ENCODE measurements at regions not wholly inside any gene's neighbourhood (a gene's known extent, or its start where the extent isn't known, plus 50 kb on each side); places are given as distances from the start of the nearest gene placed in this dataset.

DNA sequence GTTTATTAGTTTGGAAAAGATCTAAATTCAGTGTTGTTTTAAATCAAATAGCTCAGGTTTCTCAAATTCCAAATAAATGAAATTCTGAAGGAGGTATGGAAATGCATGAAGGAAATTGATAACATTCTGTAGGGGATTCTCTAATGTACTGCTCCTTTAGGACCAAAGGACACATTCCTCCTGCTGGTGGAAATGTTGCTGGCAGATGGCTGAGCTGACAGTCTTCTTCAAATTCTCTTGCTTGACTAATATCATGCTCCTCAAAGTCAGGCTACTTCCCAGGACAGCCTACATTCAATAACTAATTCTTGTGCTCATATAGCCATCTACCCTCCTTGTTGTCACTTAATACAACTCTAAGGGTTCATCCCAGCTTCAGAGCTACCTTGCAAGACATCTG, 1118.5 kb downstream of the PCDH9 start:
- no peaks in the 10 kb centered on the region for H3K9me3 ChIP-seq (ENCODE audit: control insufficient read depth, low read depth, low read length)
- H3T11ph ChIP-seq (ENCODE audit: low read length), result no peak overlapping the region
- H4K91ac ChIP-seq (ENCODE audit: insufficient read length, low read depth, low read length), result no peak overlapping the region
- H3K4me2 ChIP-seq (ENCODE audit: insufficient read depth, insufficient read length, low read length), result no peak overlapping the region
- H3K9ac ChIP-seq (ENCODE audit: extremely low read depth, insufficient read length, low read length), result no peak overlapping the region
- H3K27me3 ChIP-seq (ENCODE audit: insufficient read depth, low read length), result no peaks in the 10 kb centered on the region
- H3K23me2 ChIP-seq (ENCODE audit: insufficient read length, low read depth, low read length, poor library complexity, severe bottlenecking), result no peaks in the 10 kb centered on the region
- Mint-ChIP-seq H3K27me3 (ENCODE audit: low read depth) (peaks cover 2% of the 10 kb centered on the region; the same call in 1 of the 2 replicates), H3K9me3 (no peaks in the 10 kb centered on the region), H3K4me1 (no peaks in the 10 kb centered on the region), H3K4me3 (no peak overlapping the region), H3K36me3 (ENCODE audit: insufficient read depth in 1 of 3, low read depth in 3 of 3) (no peaks in the 10 kb centered on the region), H3K27ac (no peak overlapping the region)
- no peak overlapping the region for H3K18ac ChIP-seq (ENCODE audit: insufficient read length, low read depth, low read length)
- DNase-seq, result no peak
- H4K5ac ChIP-seq (ENCODE audit: insufficient read length, low read depth, low read length), result no peak overlapping the region
- no peak overlapping the region for H2BK12ac ChIP-seq (ENCODE audit: insufficient read length, low read depth, low read length)
- no peak overlapping the region for H3K23ac ChIP-seq (ENCODE audit: insufficient read length, low read depth, low read length)
- H2AFZ ChIP-seq (ENCODE audit: low read length), result no peak overlapping the region
- H3K4me1 ChIP-seq (ENCODE audit: insufficient read depth, low read length), result no peaks in the 10 kb centered on the region
- no peak overlapping the region for H2BK15ac ChIP-seq (ENCODE audit: low read depth, low read length)
- H3K56ac ChIP-seq (ENCODE audit: insufficient read length, low read depth, low read length), result no peak overlapping the region
- TF ChIP-seq, protein P1, sequence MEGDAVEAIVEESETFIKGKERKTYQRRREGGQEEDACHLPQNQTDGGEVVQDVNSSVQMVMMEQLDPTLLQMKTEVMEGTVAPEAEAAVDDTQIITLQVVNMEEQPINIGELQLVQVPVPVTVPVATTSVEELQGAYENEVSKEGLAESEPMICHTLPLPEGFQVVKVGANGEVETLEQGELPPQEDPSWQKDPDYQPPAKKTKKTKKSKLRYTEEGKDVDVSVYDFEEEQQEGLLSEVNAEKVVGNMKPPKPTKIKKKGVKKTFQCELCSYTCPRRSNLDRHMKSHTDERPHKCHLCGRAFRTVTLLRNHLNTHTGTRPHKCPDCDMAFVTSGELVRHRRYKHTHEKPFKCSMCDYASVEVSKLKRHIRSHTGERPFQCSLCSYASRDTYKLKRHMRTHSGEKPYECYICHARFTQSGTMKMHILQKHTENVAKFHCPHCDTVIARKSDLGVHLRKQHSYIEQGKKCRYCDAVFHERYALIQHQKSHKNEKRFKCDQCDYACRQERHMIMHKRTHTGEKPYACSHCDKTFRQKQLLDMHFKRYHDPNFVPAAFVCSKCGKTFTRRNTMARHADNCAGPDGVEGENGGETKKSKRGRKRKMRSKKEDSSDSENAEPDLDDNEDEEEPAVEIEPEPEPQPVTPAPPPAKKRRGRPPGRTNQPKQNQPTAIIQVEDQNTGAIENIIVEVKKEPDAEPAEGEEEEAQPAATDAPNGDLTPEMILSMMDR (conservative IDR thresholded peaks at IDR 0.05), result peak; percentile 37; the same call in 2 of the 3 replicates
- no peaks in the 10 kb centered on the region for H3K79me1 ChIP-seq (ENCODE audit: insufficient read depth, low read depth, low read length, poor library complexity, severe bottlenecking)
- no peak overlapping the region for H2BK120ac ChIP-seq (ENCODE audit: low read depth, low read length, poor library complexity, severe bottlenecking)
- no peak overlapping the region for H2AK5ac ChIP-seq (ENCODE audit: insufficient read length, low read length)
- H3K27ac ChIP-seq (ENCODE audit: insufficient read length, low read depth, low read length), result no peak overlapping the region
- no peak overlapping the region for H3K14ac ChIP-seq (ENCODE audit: insufficient read depth, low read length)
- no peak overlapping the region for H4K8ac ChIP-seq (replicated peaks; ENCODE audit: insufficient read length, low read depth, low read length)
- no peak overlapping the region for H2BK5ac ChIP-seq (ENCODE audit: insufficient read length, low read length)
- H3K4ac ChIP-seq (ENCODE audit: low read depth, low read length), result no peak overlapping the region
- no peak overlapping the region for H2BK20ac ChIP-seq (ENCODE audit: low read depth, low read length, poor library complexity, severe bottlenecking)
- H3K79me2 ChIP-seq (ENCODE audit: insufficient read depth, low read length), result no peaks in the 10 kb centered on the region
- no peaks in the 10 kb centered on the region for H4K20me1 ChIP-seq (ENCODE audit: control insufficient read depth, insufficient read depth, insufficient read length)
